ENCODE measurements at regions not wholly inside any gene's neighbourhood (a gene's known extent, or its start where the extent isn't known, plus 50 kb on each side); places are given as distances from the start of the nearest gene placed in this dataset.

- TF ChIP-seq CTCF (IDR thresholded peaks at IDR 0.05 in 2 of 3, conservative IDR thresholded peaks at IDR 0.05 in 1 of 3; ENCODE audit: borderline replicate concordance in 1 of 3, insufficient read depth in 1 of 3, low read depth in 2 of 3, low read length in 2 of 3) (no peak), REST (IDR thresholded peaks at IDR 0.05; ENCODE audit: low read depth) (no peak), ATF3 (IDR thresholded peaks at IDR 0.05) (no peak)
Observed at GRCh38 chr3:31302343-31302742, 230.4 kb upstream of the STT3B start (continued).

- Histone ChIP-seq H3K4me3 (replicated peaks in 1 of 2; ENCODE audit: low read depth in 1 of 2, low read length in 2 of 2) (no peak overlapping the region), H3K9ac (ENCODE audit: low read length) (no peak overlapping the region), H3K27ac (ENCODE audit: low read depth, low read length) (no peak overlapping the region), H3K4me1 (ENCODE audit: control insufficient read depth in 1 of 2, insufficient read depth in 2 of 2, low read length in 2 of 2) (no peaks in the 10 kb centered on the region), H3K27me3 (ENCODE audit: insufficient read depth, low read length) (no peaks in the 10 kb centered on the region), H2AFZ (ENCODE audit: low read depth, low read length, poor library complexity, severe bottlenecking) (no peak overlapping the region), H3K79me2 (ENCODE audit: insufficient read depth, low read length) (no peaks in the 10 kb centered on the region), H3K9me2 (ENCODE audit: insufficient read depth) (no peaks in the 10 kb centered on the region), H4K20me1 (ENCODE audit: insufficient read depth) (no peaks in the 10 kb centered on the region), H3K36me3 (ENCODE audit: control insufficient read depth in 1 of 2, insufficient read depth in 2 of 2, low read length in 2 of 2) (no peaks in the 10 kb centered on the region), H3K4me2 (ENCODE audit: low read length) (no peak overlapping the region), H3K9me3 (ENCODE audit: control insufficient read depth in 1 of 2, insufficient read depth in 1 of 2, low read depth in 1 of 2, low read length in 2 of 2) (no peaks in the 10 kb centered on the region)
- ATAC-seq (no peak), DNase-seq (ENCODE audit: low read depth, low spot score) (no peak)
- intact Hi-C loops (cut with micrococcal nuclease): no loop called here
- CTCF ChIA-PET: no interaction called here
- BruUV-seq (replicated peaks): no TSS peak
- POLR2A ChIA-PET: no interaction called here
- RAD21 ChIA-PET (ENCODE audit: low non-redundant PET in 1 of 2, low total read pairs in 2 of 2, uncharacterized antibody in 2 of 2, unreplicated experiment in 2 of 2): no interaction called here
- no peak for TF ChIP-seq ZNF274 (IDR thresholded peaks at IDR 0.05; ENCODE audit: low read depth, low read length)
- no peak for TF ChIP-seq SIN3A (IDR thresholded peaks at IDR 0.05; ENCODE audit: low read depth)
- no peak for TF ChIP-seq FOSL1 (IDR thresholded peaks at IDR 0.05; ENCODE audit: low read depth)
- no peak for TF ChIP-seq RAD21 (IDR thresholded peaks at IDR 0.05; ENCODE audit: low read depth)
- no peak for TF ChIP-seq CEBPB (IDR thresholded peaks at IDR 0.05; ENCODE audit: low read depth)
- no peak for TF ChIP-seq MAX (IDR thresholded peaks at IDR 0.05)
- no peak for TF ChIP-seq CTCF (IDR thresholded peaks at IDR 0.05 in 2 of 3, conservative IDR thresholded peaks at IDR 0.05 in 1 of 3; ENCODE audit: borderline replicate concordance in 1 of 3, insufficient read depth in 1 of 3, low read depth in 2 of 3, low read length in 2 of 3)
- no peak for TF ChIP-seq SRF (IDR thresholded peaks at IDR 0.05; ENCODE audit: low read depth)
- TF ChIP-seq POLR2A (IDR thresholded peaks at IDR 0.05; ENCODE audit: borderline replicate concordance, extremely low read depth, insufficient read depth, insufficient read length): no peak
- no peak for TF ChIP-seq ZFX (IDR thresholded peaks at IDR 0.05)
- TF ChIP-seq EZH2phosphoT487 (IDR thresholded peaks at IDR 0.05; ENCODE audit: borderline replicate concordance): no peak
- no peak for TF ChIP-seq REST (IDR thresholded peaks at IDR 0.05; ENCODE audit: low read depth)
Observed at GRCh38 chr3:31305340-31305739, 227.4 kb upstream of the STT3B start.

All from HCT116 (cell line).